ENCODE measurements at regions not wholly inside any gene's neighbourhood (a gene's known extent, or its start where the extent isn't known, plus 50 kb on each side); places are given as distances from the start of the nearest gene placed in this dataset.

DNA sequence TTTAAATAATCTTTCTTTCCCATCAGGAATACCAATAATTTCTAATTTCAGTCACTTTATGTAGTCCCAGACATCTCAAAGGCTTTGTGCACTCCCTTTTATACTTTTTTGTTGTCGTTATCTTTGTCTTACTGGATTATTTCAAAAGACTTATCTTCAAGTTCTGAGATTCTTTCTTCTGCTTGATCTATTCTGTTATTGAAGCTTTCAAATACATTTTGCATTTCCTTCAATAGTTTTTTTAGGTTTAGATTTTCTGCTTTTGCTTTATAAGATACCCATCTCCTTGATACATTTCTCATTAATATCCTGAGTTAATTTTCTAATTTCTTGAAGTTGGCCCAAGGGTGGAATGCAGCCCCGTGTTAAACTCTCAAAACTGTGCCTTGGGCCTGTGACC is 432.4 kb downstream of the RIT2 start:
- no peak for DNase-seq (ENCODE audit: extremely low read depth, low read depth)

DNA sequence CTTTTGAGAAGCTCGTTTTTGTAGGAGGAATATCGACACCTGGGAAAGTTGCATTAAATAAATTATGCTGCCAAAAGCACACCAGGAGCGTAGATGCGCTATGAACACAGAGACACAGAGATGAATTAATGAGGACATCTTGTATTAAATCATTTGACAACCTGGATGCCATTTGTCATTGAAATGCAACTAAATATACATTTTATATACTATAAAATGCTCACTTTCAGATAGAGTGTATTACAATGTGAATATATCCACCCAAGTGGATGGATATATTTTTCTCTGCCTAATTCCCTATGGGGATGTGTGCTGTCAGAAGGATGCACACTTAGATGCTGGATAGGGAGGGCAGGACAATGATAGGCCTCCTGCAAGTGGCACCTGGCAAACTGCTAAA is 426.2 kb downstream of the RIT2 start:
- no peak for DNase-seq (ENCODE audit: extremely low read depth, low read depth)

Small RNAs in the stretch of these regions (small RNA-seq; reads per million reads assigned to genes)
- gene RNA5SP454 = 0 reads per million in 2 experiments
